Endodermal cell (in vitro differentiated cells): ENCODE measurements at regions not wholly inside any gene's neighbourhood (a gene's known extent, or its start where the extent isn't known, plus 50 kb on each side); places are given as distances from the start of the nearest gene placed in this dataset.

Experiments
- DNase-seq: peaks from one replicate; pipeline ENCODE4 v3.0.0-alpha.2; 2017
- H3K27ac ChIP-seq: 2 replicates; pipeline ENCODE4 v1.5.1; 2013; ENCODE audit warnings: mild to moderate bottlenecking, low read depth, low read length, moderate library complexity
- H3K27me3 ChIP-seq: 2 replicates; pipeline ENCODE4 v1.6.1; 2013; ENCODE audit warnings: mild to moderate bottlenecking, low read length, moderate library complexity; ENCODE audit not compliant: insufficient read depth, control insufficient read depth, poor library complexity, severe bottlenecking
- H3K36me3 ChIP-seq: 2 replicates; pipeline ENCODE4 v1.7.0; 2013; ENCODE audit warnings: mild to moderate bottlenecking, low read length, moderate library complexity; ENCODE audit not compliant: control insufficient read depth, insufficient read depth
- H3K4me1 ChIP-seq: one replicate; pipeline ENCODE4 v1.7.0; 2013; ENCODE audit warnings: low read length; ENCODE audit not compliant: control insufficient read depth, insufficient read depth
- H3K4me3 ChIP-seq: 2 replicates; pipeline ENCODE4 v1.5.1; 2013; ENCODE audit warnings: mild to moderate bottlenecking, low read length, moderate library complexity
- H3K9ac ChIP-seq: 2 replicates; pipeline ENCODE4 v1.6.1; 2013; ENCODE audit warnings: mild to moderate bottlenecking, low read length, moderate library complexity; ENCODE audit not compliant: poor library complexity, severe bottlenecking; ENCODE audit errors: extremely low read depth
- H3K9me3 ChIP-seq: 2 replicates; pipeline ENCODE4 v1.6.1; 2013; ENCODE audit warnings: mild to moderate bottlenecking, low read length, moderate library complexity; ENCODE audit not compliant: control insufficient read depth
- H3K27ac Mint-ChIP-seq: 2 replicates; pipeline ENCODE4 v1.8.0; 2020; ENCODE audit warnings: mixed read lengths
- H3K27me3 Mint-ChIP-seq: 2 replicates; pipeline ENCODE4 v1.8.0; 2021; ENCODE audit warnings: mild to moderate bottlenecking, mixed read lengths; ENCODE audit not compliant: insufficient read depth
- H3K36me3 Mint-ChIP-seq: 2 replicates; pipeline ENCODE4 v1.8.0; 2020; ENCODE audit warnings: low read depth, mixed read lengths
- H3K4me1 Mint-ChIP-seq: 2 replicates; pipeline ENCODE4 v1.8.0; 2020; ENCODE audit warnings: mixed read lengths
- H3K4me3 Mint-ChIP-seq: 2 replicates; pipeline ENCODE4 v1.8.0; 2020; ENCODE audit warnings: mild to moderate bottlenecking, moderate library complexity, mixed read lengths
- H3K9me3 Mint-ChIP-seq: 2 replicates; pipeline ENCODE4 v1.8.0; 2020; ENCODE audit warnings: mild to moderate bottlenecking, mixed read lengths
- WGBS, 2 experiments: methylation state at CpG; one replicate each; pipeline versions ENCODE4 v1.1.5 to v1.1.7; 2013; ENCODE audit warnings: missing lambda C conversion rate in 2 of 2, mixed read lengths in 1 of 2; ENCODE audit not compliant: insufficient coverage in 1 of 2, insufficient read length in 1 of 2; 5-methylcytosine and 5-hydroxymethylcytosine counted together
- TF ChIP-seq, protein P1 (sequence below): fragments of 200-600 bp; sonication (generic); conservative IDR thresholded peaks from 2 replicates; pipeline ENCODE4 v1.5.0; 2021; ENCODE audit warnings: antibody characterized with exemption, mild to moderate bottlenecking

DNA sequence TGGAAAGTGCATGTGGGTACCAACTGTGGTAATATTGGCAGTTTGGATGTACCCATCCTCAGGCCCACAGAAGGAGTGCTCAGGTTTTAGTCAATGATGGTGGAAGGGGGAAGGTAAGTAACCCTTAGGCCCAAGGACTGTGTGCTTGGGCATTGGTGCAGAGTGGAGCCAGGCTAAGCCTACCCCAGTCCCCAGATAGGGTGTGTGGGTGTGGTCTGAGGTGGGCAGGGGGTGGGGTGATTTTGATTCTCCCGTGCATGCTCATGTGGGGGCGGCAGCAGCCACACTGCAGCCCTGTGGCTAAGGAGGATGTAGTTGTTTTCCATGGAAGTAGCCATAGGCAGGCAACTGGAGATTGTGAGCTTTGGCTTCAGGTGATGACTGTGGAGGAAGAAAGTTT lies 2197.3 kb downstream of the PCDH9 start:
- no peak for DNase-seq
- 97% methylated on average over 2 of the region's 2 CpGs; no CpG with 5 or more reads in 1 of the 2 experiments for WGBS, 2 experiments
- H3K27ac ChIP-seq, result no peak overlapping the region
- H3K27me3 Mint-ChIP-seq, result no peaks in the 10 kb centered on the region
- H3K27ac Mint-ChIP-seq, result no peak overlapping the region
- no peak overlapping the region for H3K9ac ChIP-seq
- H3K4me3 Mint-ChIP-seq, result no peak overlapping the region
- H3K36me3 ChIP-seq, result no peaks in the 10 kb centered on the region
- no peaks in the 10 kb centered on the region for H3K4me1 ChIP-seq
- TF ChIP-seq, protein P1, sequence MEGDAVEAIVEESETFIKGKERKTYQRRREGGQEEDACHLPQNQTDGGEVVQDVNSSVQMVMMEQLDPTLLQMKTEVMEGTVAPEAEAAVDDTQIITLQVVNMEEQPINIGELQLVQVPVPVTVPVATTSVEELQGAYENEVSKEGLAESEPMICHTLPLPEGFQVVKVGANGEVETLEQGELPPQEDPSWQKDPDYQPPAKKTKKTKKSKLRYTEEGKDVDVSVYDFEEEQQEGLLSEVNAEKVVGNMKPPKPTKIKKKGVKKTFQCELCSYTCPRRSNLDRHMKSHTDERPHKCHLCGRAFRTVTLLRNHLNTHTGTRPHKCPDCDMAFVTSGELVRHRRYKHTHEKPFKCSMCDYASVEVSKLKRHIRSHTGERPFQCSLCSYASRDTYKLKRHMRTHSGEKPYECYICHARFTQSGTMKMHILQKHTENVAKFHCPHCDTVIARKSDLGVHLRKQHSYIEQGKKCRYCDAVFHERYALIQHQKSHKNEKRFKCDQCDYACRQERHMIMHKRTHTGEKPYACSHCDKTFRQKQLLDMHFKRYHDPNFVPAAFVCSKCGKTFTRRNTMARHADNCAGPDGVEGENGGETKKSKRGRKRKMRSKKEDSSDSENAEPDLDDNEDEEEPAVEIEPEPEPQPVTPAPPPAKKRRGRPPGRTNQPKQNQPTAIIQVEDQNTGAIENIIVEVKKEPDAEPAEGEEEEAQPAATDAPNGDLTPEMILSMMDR, result no peak
- no peaks in the 10 kb centered on the region for H3K36me3 Mint-ChIP-seq
- H3K9me3 ChIP-seq, result no peaks in the 10 kb centered on the region
- no peaks in the 10 kb centered on the region for H3K9me3 Mint-ChIP-seq
- H3K4me1 Mint-ChIP-seq, result no peaks in the 10 kb centered on the region
- H3K27me3 ChIP-seq, result no peaks in the 10 kb centered on the region
- H3K4me3 ChIP-seq, result no peak overlapping the region

DNA sequence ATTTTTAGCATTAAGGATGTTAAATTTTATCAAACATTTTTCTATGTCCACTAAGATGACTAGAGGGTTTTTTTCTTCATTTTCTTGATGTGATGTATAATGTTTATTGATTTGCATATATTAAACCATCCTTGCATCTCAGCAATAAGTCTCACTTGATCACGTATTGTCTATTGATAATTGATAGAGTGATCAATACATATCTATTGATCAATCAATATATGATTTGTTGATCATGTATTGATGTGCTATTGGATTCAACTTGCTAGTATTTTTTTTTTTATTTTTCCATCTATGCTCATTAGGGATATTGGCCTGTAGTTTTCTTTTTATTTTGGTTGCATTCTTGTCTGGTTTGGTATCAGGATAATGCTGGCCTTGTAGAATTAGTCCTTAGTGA lies 2202.0 kb downstream of the PCDH9 start:
- no peak for DNase-seq
- Histone ChIP-seq H3K4me1 (no peaks in the 10 kb centered on the region), H3K36me3 (no peaks in the 10 kb centered on the region), H3K9me3 (no peaks in the 10 kb centered on the region), H3K27me3 (no peaks in the 10 kb centered on the region), H3K27ac (no peak overlapping the region), H3K9ac (no peak overlapping the region), H3K4me3 (no peak overlapping the region)
- Mint-ChIP-seq H3K4me1 (no peaks in the 10 kb centered on the region), H3K9me3 (no peaks in the 10 kb centered on the region), H3K4me3 (no peak overlapping the region), H3K27me3 (no peaks in the 10 kb centered on the region), H3K36me3 (no peaks in the 10 kb centered on the region), H3K27ac (no peak overlapping the region)
- TF ChIP-seq, protein P1, result no peak
- WGBS, 2 experiments, result no CpG with 5 or more reads among the region's 1 CpG

DNA sequence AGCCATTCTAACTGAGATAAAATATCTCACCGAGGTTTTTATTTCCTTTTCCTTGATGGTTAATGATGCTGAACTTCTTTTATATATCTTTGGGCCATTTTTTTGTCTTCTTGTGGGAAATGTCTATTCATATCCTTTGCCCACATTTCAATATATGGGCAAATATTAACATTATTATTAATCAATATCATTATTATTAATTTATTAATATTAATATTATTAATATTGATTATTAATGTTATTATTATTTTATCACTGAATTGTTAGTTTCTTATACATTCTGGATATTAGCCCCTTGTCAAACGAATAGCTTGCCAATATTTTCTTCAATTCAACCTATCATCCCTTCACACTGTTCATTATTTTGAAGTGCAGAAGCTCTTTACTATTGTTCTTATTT lies 2203.6 kb downstream of the PCDH9 start:
- Mint-ChIP-seq H3K9me3 (peaks cover 3% of the 10 kb centered on the region), H3K4me1 (no peaks in the 10 kb centered on the region), H3K4me3 (no peak overlapping the region), H3K27ac (no peak overlapping the region), H3K27me3 (no peaks in the 10 kb centered on the region), H3K36me3 (no peaks in the 10 kb centered on the region)
- TF ChIP-seq, protein P1, result no peak
- H3K36me3 ChIP-seq, result no peaks in the 10 kb centered on the region
- DNase-seq, result no peak
- no peak overlapping the region for H3K27ac ChIP-seq
- H3K27me3 ChIP-seq, result no peaks in the 10 kb centered on the region
- no peak overlapping the region for H3K9ac ChIP-seq
- no peaks in the 10 kb centered on the region for H3K9me3 ChIP-seq
- WGBS, 2 experiments, result 43 to 100% methylated on average over 1 of the region's 2 CpGs
- H3K4me1 ChIP-seq, result no peaks in the 10 kb centered on the region
- no peak overlapping the region for H3K4me3 ChIP-seq
